Activated effector memory CD4-positive, alpha-beta T cell treated with anti-CD3 and anti-CD28 coated beads, Interleukin-2, amount 50 U/mL, for 16 hours (primary cell): ENCODE measurements at regions not wholly inside any gene's neighbourhood (a gene's known extent, or its start where the extent isn't known, plus 50 kb on each side); places are given as distances from the start of the nearest gene placed in this dataset.
"Not testable (repeated sequence)": the region's sequence is repeated elsewhere in the genome, so short reads cannot be mapped to it uniquely, and the experiment has no call there.

ENCODE experiments used
- DNase-seq: peaks from one replicate; pipeline ENCODE4 v3.0.0-alpha.2; 2020

GRCh38 chr14:101616202-101616601, 54.9 kb downstream of the DIO3 start:
- no peak for DNase-seq

GRCh38 chr14:101619484-101619883, 58.2 kb downstream of the DIO3 start:
- DNase-seq = no peak

- DNase-seq = no peak
Observed at GRCh38 chr14:101620031-101620788, 58.9 kb downstream of the DIO3 start.

- DNase-seq = no peak
Observed at GRCh38 chr14:101620821-101621785, 59.8 kb downstream of the DIO3 start.

GRCh38 chr14:101622251-101623076, 61.2 kb downstream of the DIO3 start:
- DNase-seq = no peak

GRCh38 chr14:101623077-101623372, 61.7 kb downstream of the DIO3 start:
- no peak for DNase-seq

GRCh38 chr14:101623685-101624444, 62.6 kb downstream of the DIO3 start:
- DNase-seq = no peak

GRCh38 chr14:101624536-101624935, 63.2 kb downstream of the DIO3 start:
- no peak for DNase-seq

- no peak for DNase-seq
Observed at GRCh38 chr14:101625336-101626097, 64.2 kb downstream of the DIO3 start.

GRCh38 chr14:101626331-101626730, 65.0 kb downstream of the DIO3 start:
- DNase-seq = no peak

- no peak for DNase-seq
Observed at GRCh38 chr14:101627915-101628262, 66.6 kb downstream of the DIO3 start.

- peak; percentile 90 for DNase-seq
Observed at GRCh38 chr14:101628471-101628966, 67.2 kb downstream of the DIO3 start.

GRCh38 chr14:101628975-101629374, 67.7 kb downstream of the DIO3 start:
- DNase-seq = no peak

GRCh38 chr14:101630056-101630965, 69.0 kb downstream of the DIO3 start:
- DNase-seq = no peak

GRCh38 chr14:101631199-101631598, 69.9 kb downstream of the DIO3 start:
- DNase-seq = no peak

GRCh38 chr14:101631970-101632369, 70.7 kb downstream of the DIO3 start:
- not testable (repeated sequence) for DNase-seq

- no peak for DNase-seq
Observed at GRCh38 chr14:101632520-101632919, 71.2 kb downstream of the DIO3 start.

- DNase-seq = no peak
Observed at GRCh38 chr14:101633276-101633675, 72.0 kb downstream of the DIO3 start.

- no peak for DNase-seq
Observed at GRCh38 chr14:101634202-101634849, 73.0 kb downstream of the DIO3 start.
